GOT3 (cell line): ENCODE measurements at regions not wholly inside any gene's neighbourhood (a gene's known extent, or its start where the extent isn't known, plus 50 kb on each side); places are given as distances from the start of the nearest gene placed in this dataset.

ENCODE experiments used
- DNase-seq: peaks from one replicate; lab custom pipeline; 2025; ENCODE audit warnings: mixed read lengths; lab: John Stamatoyannopoulos, UW

- DNase-seq, result no peak
Measured at GRCh38 chr7:130880668-130881067, 146.7 kb upstream of the KLF14 start.

- no peak for DNase-seq
Measured at GRCh38 chr7:130881091-130881798, 147.2 kb upstream of the KLF14 start.

- no peak for DNase-seq
Measured at GRCh38 chr7:130881799-130882141, 147.8 kb upstream of the KLF14 start.

GRCh38 chr7:130882396-130882795 is 148.4 kb upstream of the KLF14 start:
- DNase-seq, result no peak

- DNase-seq, result no peak
Measured at GRCh38 chr7:130883928-130884327, 149.9 kb upstream of the KLF14 start.

GRCh38 chr7:130884437-130885417 is 150.7 kb upstream of the KLF14 start:
- DNase-seq, result no peak

GRCh38 chr7:130886438-130887135 is 152.6 kb upstream of the KLF14 start:
- DNase-seq, result no peak

GRCh38 chr7:130887182-130887956 is 153.4 kb upstream of the KLF14 start:
- no peak for DNase-seq

- no peak for DNase-seq
Measured at GRCh38 chr7:130887957-130888371, 154.0 kb upstream of the KLF14 start.

- DNase-seq, result no peak
Measured at GRCh38 chr7:130888468-130888867, 154.5 kb upstream of the KLF14 start.

- DNase-seq, result no peak
Measured at GRCh38 chr7:130890176-130891020, 156.4 kb upstream of the KLF14 start.

GRCh38 chr7:130891254-130892094 is 157.5 kb upstream of the KLF14 start:
- DNase-seq, result no peak

- no peak for DNase-seq
Measured at GRCh38 chr7:130893441-130893894, 159.5 kb upstream of the KLF14 start.

GRCh38 chr7:130894146-130894908 is 160.3 kb upstream of the KLF14 start:
- DNase-seq, result no peak

GRCh38 chr7:130894909-130895750 is 161.1 kb upstream of the KLF14 start:
- DNase-seq, result no peak

- no peak for DNase-seq
Measured at GRCh38 chr7:130896051-130896881, 162.3 kb upstream of the KLF14 start.

GRCh38 chr7:130896898-130897514 is 163.0 kb upstream of the KLF14 start:
- no peak for DNase-seq
